GM23338 (cell line): ENCODE measurements at regions not wholly inside any gene's neighbourhood (a gene's known extent, or its start where the extent isn't known, plus 50 kb on each side); places are given as distances from the start of the nearest gene placed in this dataset.

ENCODE experiments used
- ATAC-seq: fragments of 200-7000 bp; cut with Tn5 transposase; 3 replicates; pipeline ENCODE4 v1.9.1; 2020
- DNase-seq: peaks from one replicate; pipeline ENCODE4 v3.0.0-alpha.2; 2015; ENCODE audit warnings: low spot score
- H2AFZ ChIP-seq: fragments of 200-600 bp; sonication (generic); 2 replicates; pipeline ENCODE4 v1.8.0; 2016; ENCODE audit warnings: antibody characterized with exemption, mild to moderate bottlenecking, moderate library complexity
- H3F3A ChIP-seq: fragments of 200-600 bp; sonication (generic); replicated peaks from 2 replicates; pipeline ENCODE4 v1.8.0; 2017; ENCODE audit warnings: antibody characterized with exemption, mixed run types, low read depth
- H3K27ac ChIP-seq: fragments of 200-600 bp; sonication (generic); 2 replicates; pipeline ENCODE4 v1.6.1; 2016; ENCODE audit warnings: low read depth
- H3K27me3 ChIP-seq: fragments of 200-600 bp; sonication (generic); 2 replicates; pipeline ENCODE4 v1.8.0; 2016; ENCODE audit warnings: mild to moderate bottlenecking, mixed run types, moderate library complexity; ENCODE audit not compliant: insufficient read depth
- H3K36me3 ChIP-seq: fragments of 200-600 bp; sonication (generic); 2 replicates; pipeline ENCODE4 v1.8.0; 2016; ENCODE audit warnings: mild to moderate bottlenecking; ENCODE audit not compliant: insufficient read depth
- H3K4me1 ChIP-seq: fragments of 200-600 bp; sonication (generic); 2 replicates; pipeline ENCODE4 v1.8.0; 2016; ENCODE audit warnings: mild to moderate bottlenecking, moderate library complexity; ENCODE audit not compliant: insufficient read depth
- H3K4me2 ChIP-seq: fragments of 200-600 bp; sonication (generic); 2 replicates; pipeline ENCODE4 v1.7.1; 2017; ENCODE audit warnings: mixed run types
- H3K4me3 ChIP-seq: fragments of 200-600 bp; sonication (generic); 2 replicates; pipeline ENCODE4 v1.6.1; 2016; ENCODE audit warnings: mixed run types
- H3K79me2 ChIP-seq: fragments of 200-600 bp; sonication (generic); replicated peaks from 2 replicates; pipeline ENCODE4 v1.8.0; 2017; ENCODE audit warnings: mild to moderate bottlenecking; ENCODE audit not compliant: insufficient read depth
- H3K9me2 ChIP-seq: fragments of 200-600 bp; sonication (generic); 2 replicates; pipeline ENCODE4 v1.8.0; 2017; ENCODE audit not compliant: insufficient read depth
- H4K20me1 ChIP-seq: fragments of 200-600 bp; sonication (generic); replicated peaks from 2 replicates; pipeline ENCODE4 v1.8.0; 2017; ENCODE audit warnings: mild to moderate bottlenecking; ENCODE audit not compliant: insufficient read depth
- H3K27ac Mint-ChIP-seq: 2 replicates; pipeline ENCODE4 v1.8.0; 2020; ENCODE audit warnings: inconsistent platforms, mild to moderate bottlenecking, moderate library complexity, mixed read lengths
- H3K27me3 Mint-ChIP-seq: 3 replicates; pipeline ENCODE4 v1.8.0; 2022; ENCODE audit warnings: low read depth, mild to moderate bottlenecking, moderate library complexity, mixed read lengths, inconsistent platforms; ENCODE audit not compliant: insufficient read depth, poor library complexity
- H3K36me3 Mint-ChIP-seq: 3 replicates; pipeline ENCODE4 v1.8.0; 2021; ENCODE audit warnings: low read depth, mild to moderate bottlenecking, inconsistent platforms, moderate library complexity, mixed read lengths
- H3K4me1 Mint-ChIP-seq: 3 replicates; pipeline ENCODE4 v1.8.0; 2020; ENCODE audit warnings: mild to moderate bottlenecking, inconsistent platforms, mixed read lengths
- H3K4me3 Mint-ChIP-seq: 3 replicates; pipeline ENCODE4 v1.8.0; 2021; ENCODE audit warnings: moderate library complexity, mild to moderate bottlenecking, inconsistent platforms, mixed read lengths
- H3K9me3 Mint-ChIP-seq: 3 replicates; pipeline ENCODE4 v1.8.0; 2020; ENCODE audit warnings: moderate library complexity, mild to moderate bottlenecking, inconsistent platforms, mixed read lengths
- CREB1 ChIP-seq: fragments of 250-450 bp; sonication (Bioruptor Pico); IDR thresholded peaks from 2 replicates; pipeline ENCODE4 v1.5.0; 2020; ENCODE audit warnings: low read depth, mild to moderate bottlenecking, moderate library complexity
- CTCF ChIP-seq, 2 experiments: fragments of 200-600 bp in 1 of 2; sonication (generic) in 1 of 2; conservative IDR thresholded peaks; 2 replicates each; pipeline versions ENCODE4 v1.5.1 to v1.6.1; 2016 to 2017; ENCODE audit warnings: antibody characterized with exemption in 2 of 2, low read depth in 2 of 2, mild to moderate bottlenecking in 2 of 2, moderate library complexity in 1 of 2
- ETS1 ChIP-seq: IDR thresholded peaks from 2 replicates; pipeline ENCODE4 v1.6.1; 2016; ENCODE audit warnings: antibody characterized with exemption
- EZH2 ChIP-seq: fragments of 200-600 bp; sonication (generic); IDR thresholded peaks from one replicate; pipeline ENCODE4 v1.8.0; 2017; ENCODE audit warnings: antibody characterized with exemption, mild to moderate bottlenecking, low read depth; ENCODE audit not compliant: unreplicated experiment
- EZH2phosphoT487 ChIP-seq: fragments of 200-600 bp; sonication (generic); IDR thresholded peaks from one replicate; pipeline ENCODE4 v1.8.1; 2018; ENCODE audit warnings: antibody characterized with exemption; ENCODE audit not compliant: unreplicated experiment
- JUNB ChIP-seq: IDR thresholded peaks from one replicate; pipeline ENCODE4 v1.6.1; 2016; ENCODE audit warnings: antibody characterized with exemption; ENCODE audit not compliant: unreplicated experiment
- POLR2AphosphoS5 ChIP-seq: IDR thresholded peaks from 2 replicates; pipeline ENCODE4 v1.6.1; 2016; ENCODE audit warnings: antibody characterized with exemption, low read depth
- ZNF114 ChIP-seq: fragments of 250-450 bp; sonication (Bioruptor Pico); IDR thresholded peaks from 2 replicates; pipeline ENCODE4 v1.5.0; 2020; ENCODE audit warnings: mild to moderate bottlenecking, moderate library complexity
- ZNF331 ChIP-seq: fragments of 250-450 bp; sonication (Bioruptor Pico); IDR thresholded peaks from 2 replicates; pipeline ENCODE4 v1.5.0; 2020; ENCODE audit warnings: low read depth, mild to moderate bottlenecking, moderate library complexity
- TF ChIP-seq, protein P1 (sequence below): IDR thresholded peaks from one replicate; pipeline ENCODE4 v1.6.1; 2018; ENCODE audit warnings: antibody characterized with exemption; ENCODE audit not compliant: unreplicated experiment

DNA sequence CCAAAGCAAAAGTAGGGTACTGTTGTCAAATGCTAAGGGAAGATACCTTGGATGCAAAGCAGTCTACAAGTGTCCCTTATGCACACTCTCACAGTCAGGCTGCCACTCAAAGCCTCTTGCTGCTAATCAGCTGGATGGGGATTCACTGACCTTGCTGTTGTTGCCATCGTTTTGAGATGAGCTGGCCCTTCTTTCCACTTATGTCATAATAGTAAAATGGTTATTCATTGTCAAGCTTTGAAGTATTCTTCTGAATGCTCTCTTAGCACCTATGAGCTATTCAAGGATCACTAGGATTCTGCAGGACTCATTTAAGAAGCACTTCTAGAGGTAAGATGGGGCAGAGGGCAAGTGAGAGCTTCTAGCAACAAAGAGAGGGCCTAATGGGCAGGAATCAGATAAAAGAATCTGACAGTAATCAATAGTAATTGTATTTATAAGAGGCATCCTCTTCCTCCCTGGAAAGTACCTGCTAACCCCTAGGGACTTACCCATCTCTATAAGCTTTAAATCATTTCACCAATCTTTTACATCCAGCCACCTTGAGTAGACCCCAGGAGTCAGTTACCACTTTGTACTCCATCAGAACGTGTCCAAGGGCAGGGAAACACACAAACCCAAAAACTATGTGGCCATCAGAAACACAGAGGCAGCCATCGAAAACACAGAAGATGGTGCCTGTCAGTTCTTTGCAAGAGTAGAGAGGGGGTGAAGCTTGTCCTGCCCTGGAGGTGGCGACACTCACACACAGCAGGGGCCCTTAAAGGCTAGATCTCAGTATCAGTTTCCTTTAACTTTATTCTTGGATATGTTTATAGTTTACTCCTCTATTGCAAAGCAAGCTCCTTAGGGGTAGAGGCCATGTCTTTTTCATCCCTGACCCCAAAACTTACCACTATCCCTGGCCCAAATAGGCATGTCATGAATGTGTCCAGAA, 103.7 kb upstream of the NFIA start:
- ATAC-seq = peak; percentile 88

GRCh38 chr1:60977661-60978060, 104.7 kb upstream of the NFIA start:
- Histone ChIP-seq H3K36me3 (no peaks in the 10 kb centered on the region), H2AFZ (no peak overlapping the region), H3K4me2 (no peak overlapping the region), H3K27ac (no peak overlapping the region), H3K27me3 (no peaks in the 10 kb centered on the region), H3K79me2 (no peaks in the 10 kb centered on the region), H3K4me3 (no peak overlapping the region), H3F3A (no peaks in the 10 kb centered on the region), H3K9me2 (no peaks in the 10 kb centered on the region), H3K4me1 (no peaks in the 10 kb centered on the region; the same call in 1 of the 2 replicates), H4K20me1 (no peaks in the 10 kb centered on the region)
- H3K27ac Mint-ChIP-seq = no peak overlapping the region
- no peaks in the 10 kb centered on the region; the same call in 2 of the 3 replicates for H3K9me3 Mint-ChIP-seq
- ATAC-seq (no peak), DNase-seq (no peak)
- no peak overlapping the region for H3K4me3 Mint-ChIP-seq
- peaks cover 12% of the 10 kb centered on the region for H3K4me1 Mint-ChIP-seq
- H3K36me3 Mint-ChIP-seq = no peaks in the 10 kb centered on the region
- no peaks in the 10 kb centered on the region for H3K27me3 Mint-ChIP-seq
- TF ChIP-seq ZNF331 (CRISPR knock-in tag) (no peak), JUNB (no peak), EZH2phosphoT487 (no peak), POLR2AphosphoS5 (no peak), CREB1 (CRISPR knock-in tag) (no peak), ETS1 (no peak), ZNF114 (CRISPR knock-in tag) (no peak), EZH2 (no peak), CTCF (conservative IDR thresholded peaks at IDR 0.05; ENCODE audit: low read depth in 2 of 2) (no peak)
- TF ChIP-seq, protein P1, sequence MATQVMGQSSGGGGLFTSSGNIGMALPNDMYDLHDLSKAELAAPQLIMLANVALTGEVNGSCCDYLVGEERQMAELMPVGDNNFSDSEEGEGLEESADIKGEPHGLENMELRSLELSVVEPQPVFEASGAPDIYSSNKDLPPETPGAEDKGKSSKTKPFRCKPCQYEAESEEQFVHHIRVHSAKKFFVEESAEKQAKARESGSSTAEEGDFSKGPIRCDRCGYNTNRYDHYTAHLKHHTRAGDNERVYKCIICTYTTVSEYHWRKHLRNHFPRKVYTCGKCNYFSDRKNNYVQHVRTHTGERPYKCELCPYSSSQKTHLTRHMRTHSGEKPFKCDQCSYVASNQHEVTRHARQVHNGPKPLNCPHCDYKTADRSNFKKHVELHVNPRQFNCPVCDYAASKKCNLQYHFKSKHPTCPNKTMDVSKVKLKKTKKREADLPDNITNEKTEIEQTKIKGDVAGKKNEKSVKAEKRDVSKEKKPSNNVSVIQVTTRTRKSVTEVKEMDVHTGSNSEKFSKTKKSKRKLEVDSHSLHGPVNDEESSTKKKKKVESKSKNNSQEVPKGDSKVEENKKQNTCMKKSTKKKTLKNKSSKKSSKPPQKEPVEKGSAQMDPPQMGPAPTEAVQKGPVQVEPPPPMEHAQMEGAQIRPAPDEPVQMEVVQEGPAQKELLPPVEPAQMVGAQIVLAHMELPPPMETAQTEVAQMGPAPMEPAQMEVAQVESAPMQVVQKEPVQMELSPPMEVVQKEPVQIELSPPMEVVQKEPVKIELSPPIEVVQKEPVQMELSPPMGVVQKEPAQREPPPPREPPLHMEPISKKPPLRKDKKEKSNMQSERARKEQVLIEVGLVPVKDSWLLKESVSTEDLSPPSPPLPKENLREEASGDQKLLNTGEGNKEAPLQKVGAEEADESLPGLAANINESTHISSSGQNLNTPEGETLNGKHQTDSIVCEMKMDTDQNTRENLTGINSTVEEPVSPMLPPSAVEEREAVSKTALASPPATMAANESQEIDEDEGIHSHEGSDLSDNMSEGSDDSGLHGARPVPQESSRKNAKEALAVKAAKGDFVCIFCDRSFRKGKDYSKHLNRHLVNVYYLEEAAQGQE = no peak

More for the DNA sequence above, 103.7 kb upstream of the NFIA start:
- no peaks in the 10 kb centered on the region for H3K27me3 Mint-ChIP-seq
- peaks cover 12% of the 10 kb centered on the region for H3K4me1 Mint-ChIP-seq
- TF ChIP-seq CREB1 (CRISPR knock-in tag) = no peak
- peak; percentile 74 to 88 for TF ChIP-seq CTCF (conservative IDR thresholded peaks at IDR 0.05; ENCODE audit: low read depth in 2 of 2)
- no peak overlapping the region for H3K4me3 ChIP-seq
- H2AFZ ChIP-seq = peak overlapping the region; percentile 29
- no peaks in the 10 kb centered on the region for H3K27me3 ChIP-seq
- no peak overlapping the region for H3K27ac ChIP-seq
- no peak overlapping the region for H3K27ac Mint-ChIP-seq
- H3K4me2 ChIP-seq = no peak overlapping the region
- H3F3A ChIP-seq = no peaks in the 10 kb centered on the region
- H4K20me1 ChIP-seq = no peaks in the 10 kb centered on the region
- no peak overlapping the region for H3K4me3 Mint-ChIP-seq
- no peaks in the 10 kb centered on the region for H3K9me2 ChIP-seq
- no peaks in the 10 kb centered on the region; the same call in 2 of the 3 replicates for H3K9me3 Mint-ChIP-seq
- no peaks in the 10 kb centered on the region for H3K36me3 ChIP-seq
- peak; percentile 67 for DNase-seq
- no peaks in the 10 kb centered on the region for H3K79me2 ChIP-seq
- no peaks in the 10 kb centered on the region; the same call in 1 of the 2 replicates for H3K4me1 ChIP-seq
- no peaks in the 10 kb centered on the region for H3K36me3 Mint-ChIP-seq
